HAP-1 (cell line): ENCODE measurements at regions not wholly inside any gene's neighbourhood (a gene's known extent, or its start where the extent isn't known, plus 50 kb on each side); places are given as distances from the start of the nearest gene placed in this dataset.

Experiments used
- DNase-seq, 2 experiments: peaks; one replicate each; pipeline ENCODE4 v3.0.0-alpha.2; 2016 to 2020; ENCODE audit warnings: low spot score in 2 of 2
- H3K27me3 ChIP-seq: fragments of 250-450 bp; sonication (Bioruptor Pico); 2 replicates; pipeline ENCODE4 v1.5.1; 2020; ENCODE audit warnings: low read depth, mild to moderate bottlenecking, moderate library complexity
- H3K36me3 ChIP-seq: fragments of 250-450 bp; sonication (Bioruptor Pico); replicated peaks from 2 replicates; pipeline ENCODE4 v1.5.1; 2020; ENCODE audit warnings: mild to moderate bottlenecking
- H3K4me1 ChIP-seq: fragments of 250-450 bp; sonication (Bioruptor Pico); 2 replicates; pipeline ENCODE4 v1.5.1; 2020; ENCODE audit warnings: mild to moderate bottlenecking
- H3K4me3 ChIP-seq: fragments of 250-450 bp; sonication (Bioruptor Pico); 2 replicates; pipeline ENCODE4 v1.5.1; 2020; ENCODE audit warnings: mild to moderate bottlenecking, moderate library complexity
- H3K9me3 ChIP-seq: fragments of 250-450 bp; sonication (Bioruptor Pico); 2 replicates; pipeline ENCODE4 v1.5.1; 2020; ENCODE audit warnings: mild to moderate bottlenecking, moderate library complexity
- in situ Hi-C: fragments of 300-500 bp; cut with MboI; formaldehyde crosslinking; loops from 3 replicates; pipeline ENCODE4 v1.14.3; 2020; ENCODE audit warnings: low sequenced_read_pairs, inconsistent platforms, mixed read lengths

DNA sequence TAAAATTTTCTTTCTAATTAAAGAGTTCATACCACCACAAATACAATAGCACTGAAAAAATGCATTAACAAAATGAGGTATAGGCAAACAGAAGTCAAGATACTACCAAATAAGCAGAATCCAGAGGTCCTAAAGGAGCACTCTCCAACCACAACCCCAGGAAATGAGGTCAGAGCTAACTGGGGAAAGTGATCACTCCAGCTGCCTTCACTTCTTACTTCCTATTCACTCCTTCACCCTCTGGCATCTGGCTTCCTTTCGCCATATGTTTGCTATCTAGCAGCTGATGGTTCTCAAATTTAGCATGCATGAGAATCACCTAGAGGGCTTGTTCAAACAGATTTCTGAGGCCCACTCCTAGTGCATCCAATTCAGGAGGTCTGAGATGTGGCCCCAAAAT is 212.6 kb upstream of the ACVR2A start:
- peaks cover 7% of the 10 kb centered on the region; the same call in 1 of the 2 replicates for H3K4me1 ChIP-seq
- no peaks in the 10 kb centered on the region for H3K36me3 ChIP-seq
- in situ Hi-C loops = no loop called here
- H3K27me3 ChIP-seq = no peaks in the 10 kb centered on the region
- H3K4me3 ChIP-seq = no peak overlapping the region
- H3K9me3 ChIP-seq = 0 out of 2 replicates have a peak, but pooled peaks cover 2% of the 10 kb centered on the region
- DNase-seq = no peak

- H3K4me3 ChIP-seq = no peak overlapping the region
- no peaks in the 10 kb centered on the region for H3K27me3 ChIP-seq
- H3K4me1 ChIP-seq = peaks cover 4% of the 10 kb centered on the region; the same call in 1 of the 2 replicates
- H3K36me3 ChIP-seq = no peaks in the 10 kb centered on the region
- in situ Hi-C loops = no loop called here
- H3K9me3 ChIP-seq = 0 out of 2 replicates have a peak, but pooled peaks cover 2% of the 10 kb centered on the region
- DNase-seq = no peak
These were observed 213.5 kb upstream of the ACVR2A start for GRCh38 chr2:147631294-147631693.

DNA sequence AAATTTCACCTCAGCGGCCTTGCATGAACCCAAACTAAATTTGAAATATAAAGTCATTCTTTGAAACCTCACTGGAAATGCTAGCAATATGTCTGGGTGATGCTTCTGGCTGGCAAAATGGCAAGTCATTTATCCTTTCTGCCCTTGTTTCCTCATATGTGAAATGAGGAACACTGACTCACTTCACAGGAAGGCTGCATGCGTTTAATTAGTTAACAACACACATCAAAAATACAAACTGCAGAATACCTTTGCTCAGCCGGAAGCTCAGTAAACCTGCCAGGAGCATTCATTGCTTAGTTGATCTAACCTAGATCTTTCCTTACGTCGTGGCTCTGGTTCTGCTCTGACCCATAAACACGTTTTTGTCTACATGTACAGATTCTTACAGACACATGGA is 214.2 kb upstream of the ACVR2A start:
- H3K4me3 ChIP-seq = no peak overlapping the region
- no peaks in the 10 kb centered on the region for H3K36me3 ChIP-seq
- 0 out of 2 replicates have a peak, but pooled peaks cover 2% of the 10 kb centered on the region for H3K9me3 ChIP-seq
- H3K27me3 ChIP-seq = no peaks in the 10 kb centered on the region
- DNase-seq = no peak
- in situ Hi-C loops = no loop called here
- no peaks in the 10 kb centered on the region for H3K4me1 ChIP-seq

- Histone ChIP-seq H3K27me3 (no peaks in the 10 kb centered on the region), H3K4me3 (no peak overlapping the region), H3K9me3 (0 out of 2 replicates have a peak, but pooled peaks cover 2% of the 10 kb centered on the region), H3K4me1 (no peaks in the 10 kb centered on the region), H3K36me3 (no peaks in the 10 kb centered on the region)
- DNase-seq = no peak
- in situ Hi-C loops = no loop called here
These were observed 215.8 kb upstream of the ACVR2A start for GRCh38 chr2:147628971-147629421.

- no peak for DNase-seq
- Histone ChIP-seq H3K27me3 (no peaks in the 10 kb centered on the region), H3K4me1 (no peaks in the 10 kb centered on the region), H3K4me3 (no peak overlapping the region), H3K36me3 (no peaks in the 10 kb centered on the region), H3K9me3 (no peaks in the 10 kb centered on the region)
- in situ Hi-C loops = no loop called here
These were observed 221.5 kb upstream of the ACVR2A start for GRCh38 chr2:147623328-147623727.

- no peaks in the 10 kb centered on the region for H3K9me3 ChIP-seq
- no peaks in the 10 kb centered on the region for H3K27me3 ChIP-seq
- H3K4me3 ChIP-seq = no peak overlapping the region
- no peak for DNase-seq
- in situ Hi-C loops = no loop called here
- H3K4me1 ChIP-seq = no peaks in the 10 kb centered on the region
- no peaks in the 10 kb centered on the region for H3K36me3 ChIP-seq
These were observed 223.1 kb upstream of the ACVR2A start for GRCh38 chr2:147621656-147622197.

- Histone ChIP-seq H3K36me3 (no peaks in the 10 kb centered on the region), H3K27me3 (no peaks in the 10 kb centered on the region), H3K4me3 (no peak overlapping the region), H3K4me1 (no peaks in the 10 kb centered on the region), H3K9me3 (no peaks in the 10 kb centered on the region)
- no peak for DNase-seq
- in situ Hi-C loops = no loop called here
These were observed 225.0 kb upstream of the ACVR2A start for GRCh38 chr2:147619808-147620207.

GRCh38 chr2:147615726-147616125 is 229.1 kb upstream of the ACVR2A start:
- Histone ChIP-seq H3K4me1 (no peaks in the 10 kb centered on the region), H3K36me3 (no peaks in the 10 kb centered on the region), H3K4me3 (no peak overlapping the region), H3K27me3 (no peaks in the 10 kb centered on the region), H3K9me3 (no peaks in the 10 kb centered on the region)
- DNase-seq = no peak
- in situ Hi-C loops = no loop called here

GRCh38 chr2:147614979-147615470 is 229.8 kb upstream of the ACVR2A start:
- DNase-seq = no peak
- no peaks in the 10 kb centered on the region for H3K27me3 ChIP-seq
- in situ Hi-C loops = no loop called here
- H3K9me3 ChIP-seq = no peaks in the 10 kb centered on the region
- no peaks in the 10 kb centered on the region for H3K36me3 ChIP-seq
- no peak overlapping the region for H3K4me3 ChIP-seq
- no peaks in the 10 kb centered on the region for H3K4me1 ChIP-seq

- Histone ChIP-seq H3K4me3 (no peak overlapping the region), H3K9me3 (no peaks in the 10 kb centered on the region), H3K27me3 (no peaks in the 10 kb centered on the region), H3K36me3 (no peaks in the 10 kb centered on the region), H3K4me1 (no peaks in the 10 kb centered on the region)
- DNase-seq = no peak
- in situ Hi-C loops = no loop called here
These were observed 230.4 kb upstream of the ACVR2A start for GRCh38 chr2:147614471-147614870.

DNA sequence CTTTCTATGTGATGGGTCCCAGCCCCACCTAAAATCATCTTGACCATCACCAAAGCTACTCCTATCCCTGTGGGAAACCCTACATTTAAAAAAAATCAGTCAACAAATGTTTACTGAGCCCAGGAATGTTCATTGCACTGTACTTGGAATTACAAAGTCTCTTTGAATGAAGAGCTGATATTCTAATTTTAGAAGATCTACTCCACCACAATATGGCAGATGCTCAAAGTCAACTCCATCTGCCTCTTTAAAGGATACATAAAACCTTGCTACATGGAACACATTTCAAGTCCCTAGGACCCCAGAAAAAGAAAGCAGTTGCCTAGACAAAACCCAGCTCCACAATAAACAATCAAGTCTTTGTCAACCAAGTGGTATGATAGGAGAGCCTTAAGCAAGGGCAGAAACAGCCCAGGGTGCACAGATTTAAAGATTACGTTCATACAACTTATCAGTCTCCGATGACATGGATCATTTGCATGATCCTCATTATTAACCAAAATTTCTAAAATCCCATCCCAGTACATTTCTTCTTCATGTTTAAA is 234.3 kb upstream of the ACVR2A start:
- in situ Hi-C loops = no loop called here
- no peak overlapping the region for H3K4me3 ChIP-seq

GRCh38 chr2:147609301-147609700 is 235.5 kb upstream of the ACVR2A start:
- Histone ChIP-seq H3K36me3 (no peaks in the 10 kb centered on the region), H3K4me1 (no peaks in the 10 kb centered on the region), H3K9me3 (no peaks in the 10 kb centered on the region), H3K27me3 (no peaks in the 10 kb centered on the region), H3K4me3 (no peak overlapping the region)
- no peak for DNase-seq
- in situ Hi-C loops = no loop called here

More for the DNA sequence above, 234.3 kb upstream of the ACVR2A start:
- Histone ChIP-seq H3K4me1 (no peaks in the 10 kb centered on the region), H3K9me3 (no peaks in the 10 kb centered on the region), H3K36me3 (no peaks in the 10 kb centered on the region), H3K27me3 (no peaks in the 10 kb centered on the region)
- DNase-seq = no peak

DNA sequence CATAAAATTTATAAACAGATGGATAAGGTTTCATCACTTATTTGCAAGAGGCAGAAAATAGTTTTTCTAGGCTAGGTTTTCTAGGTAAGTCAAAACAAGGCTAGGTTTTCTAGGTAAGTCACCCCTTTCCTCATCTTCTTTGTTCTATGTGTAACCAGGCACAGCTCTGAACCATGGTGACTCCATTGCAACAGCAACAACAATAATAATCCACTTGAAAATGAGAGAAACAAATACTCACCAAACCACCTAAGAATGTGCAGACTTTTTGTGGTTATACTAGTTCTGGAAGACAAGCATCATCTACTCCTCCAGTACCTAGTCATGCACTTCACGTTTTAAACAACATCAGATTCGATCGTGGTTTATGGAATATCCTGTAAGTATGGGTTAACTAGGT is 237.4 kb upstream of the ACVR2A start:
- H3K27me3 ChIP-seq = no peaks in the 10 kb centered on the region
- H3K4me1 ChIP-seq = 0 out of 2 replicates have a peak, but pooled peaks cover 8% of the 10 kb centered on the region
- in situ Hi-C loops = no loop called here
- no peak for DNase-seq
- H3K9me3 ChIP-seq = no peaks in the 10 kb centered on the region
- H3K4me3 ChIP-seq = no peak overlapping the region
- no peaks in the 10 kb centered on the region for H3K36me3 ChIP-seq

GRCh38 chr2:147603876-147604275 is 241.0 kb upstream of the ACVR2A start:
- Histone ChIP-seq H3K27me3 (no peaks in the 10 kb centered on the region), H3K4me1 (0 out of 2 replicates have a peak, but pooled peaks cover 8% of the 10 kb centered on the region), H3K36me3 (no peaks in the 10 kb centered on the region), H3K9me3 (no peaks in the 10 kb centered on the region), H3K4me3 (no peak overlapping the region)
- peak; percentile 12 to 57 for DNase-seq
- in situ Hi-C loops = no loop called here
